Sigmoid colon (tissue), 4 donors: ENCODE measurements at regions not wholly inside any gene's neighbourhood (a gene's known extent, or its start where the extent isn't known, plus 50 kb on each side); places are given as distances from the start of the nearest gene placed in this dataset.

ENCODE experiments used
- CTCF ChIP-seq, 4 experiments: fragments of 450-650 bp in 3 of 4; fragments of 200-600 bp in 1 of 4; IDR thresholded peaks; one replicate each; pipeline ENCODE4 v1.5.1; 2016 to 2019; ENCODE audit warnings: antibody characterized with exemption in 4 of 4, mild to moderate bottlenecking in 3 of 4, moderate library complexity in 2 of 4
- EP300 ChIP-seq, 4 donors: sonication (generic); formaldehyde crosslinking; IDR thresholded peaks; one replicate each; pipeline ENCODE4 v1.6.1; 2017; ENCODE audit warnings: antibody characterized with exemption in 4 of 4
- POLR2A ChIP-seq, 2 donors: fragments of 450-650 bp; IDR thresholded peaks; one replicate each; pipeline ENCODE4 v1.6.1; 2016; ENCODE audit warnings: antibody characterized with exemption in 2 of 2, mild to moderate bottlenecking in 2 of 2, moderate library complexity in 2 of 2
- POLR2AphosphoS5 ChIP-seq, 4 donors: sonication (generic); formaldehyde crosslinking; IDR thresholded peaks; one replicate each; pipeline ENCODE4 v1.6.1; 2017; ENCODE audit warnings: antibody characterized with exemption in 4 of 4

DNA sequence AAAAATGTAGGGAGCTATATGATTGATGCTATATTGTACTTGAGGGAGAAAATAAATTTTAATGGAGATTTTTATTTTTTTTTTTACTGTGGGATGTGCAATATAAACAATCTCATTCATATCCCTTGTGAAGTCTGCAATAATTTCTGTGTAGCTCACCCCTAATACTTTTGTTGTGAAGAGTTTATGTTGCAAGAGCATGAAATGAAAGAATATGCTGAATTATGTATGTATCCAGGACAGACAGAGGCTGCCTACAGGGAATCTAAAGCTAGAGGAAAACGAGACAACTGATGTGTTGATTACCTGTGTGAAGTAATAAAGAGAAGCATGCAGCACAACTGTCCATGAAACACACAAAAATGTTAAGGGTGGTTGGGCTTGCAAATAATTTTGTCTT lies 643.3 kb downstream of the DCDC2C start:
- TF ChIP-seq CTCF (IDR thresholded peaks at IDR 0.05) (no peak), POLR2AphosphoS5 (IDR thresholded peaks at IDR 0.05) (no peak), POLR2A (IDR thresholded peaks at IDR 0.05) (no peak), EP300 (IDR thresholded peaks at IDR 0.05) (no peak)
